ENCODE measurements at regions not wholly inside any gene's neighbourhood (a gene's known extent, or its start where the extent isn't known, plus 50 kb on each side); places are given as distances from the start of the nearest gene placed in this dataset.

DNA sequence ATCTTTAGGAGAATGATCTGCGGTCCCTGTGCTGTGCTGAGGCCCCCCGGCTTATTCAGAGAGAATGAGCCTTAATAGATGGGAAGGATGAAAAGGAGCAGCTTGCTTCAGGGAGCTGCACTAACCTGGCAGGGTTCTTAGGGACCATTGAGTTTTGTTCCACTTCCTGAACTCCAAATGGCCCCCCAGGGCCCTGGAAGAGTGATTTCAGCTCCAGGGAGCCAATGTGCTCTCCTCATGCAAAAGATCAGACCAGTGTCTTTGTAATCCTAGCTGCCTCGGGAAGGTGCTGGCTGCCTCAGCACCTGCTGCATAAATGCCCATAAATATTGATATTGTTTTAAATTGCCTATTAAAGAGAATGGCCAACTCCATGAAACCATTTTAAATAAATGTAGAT lies 210.2 kb downstream of the NCK2 start:
- DNase-seq (ENCODE audit: low spot score in 2 of 2), result no peak
- Histone ChIP-seq H3K9me3 (no peaks in the 10 kb centered on the region), H3K27me3 (no peaks in the 10 kb centered on the region), H3K4me3 (no peak overlapping the region), H3K27ac (no peak overlapping the region), H3K36me3 (no peaks in the 10 kb centered on the region), H3K4me1 (no peaks in the 10 kb centered on the region)
- intact Hi-C loops (cut with DNase I; ENCODE audit: low total_unique reads), result no loop called here
- TF ChIP-seq POLR2A (IDR thresholded peaks at IDR 0.05) (no peak), POLR2AphosphoS5 (IDR thresholded peaks at IDR 0.05) (no peak)
- TF ChIP-seq, protein P1, sequence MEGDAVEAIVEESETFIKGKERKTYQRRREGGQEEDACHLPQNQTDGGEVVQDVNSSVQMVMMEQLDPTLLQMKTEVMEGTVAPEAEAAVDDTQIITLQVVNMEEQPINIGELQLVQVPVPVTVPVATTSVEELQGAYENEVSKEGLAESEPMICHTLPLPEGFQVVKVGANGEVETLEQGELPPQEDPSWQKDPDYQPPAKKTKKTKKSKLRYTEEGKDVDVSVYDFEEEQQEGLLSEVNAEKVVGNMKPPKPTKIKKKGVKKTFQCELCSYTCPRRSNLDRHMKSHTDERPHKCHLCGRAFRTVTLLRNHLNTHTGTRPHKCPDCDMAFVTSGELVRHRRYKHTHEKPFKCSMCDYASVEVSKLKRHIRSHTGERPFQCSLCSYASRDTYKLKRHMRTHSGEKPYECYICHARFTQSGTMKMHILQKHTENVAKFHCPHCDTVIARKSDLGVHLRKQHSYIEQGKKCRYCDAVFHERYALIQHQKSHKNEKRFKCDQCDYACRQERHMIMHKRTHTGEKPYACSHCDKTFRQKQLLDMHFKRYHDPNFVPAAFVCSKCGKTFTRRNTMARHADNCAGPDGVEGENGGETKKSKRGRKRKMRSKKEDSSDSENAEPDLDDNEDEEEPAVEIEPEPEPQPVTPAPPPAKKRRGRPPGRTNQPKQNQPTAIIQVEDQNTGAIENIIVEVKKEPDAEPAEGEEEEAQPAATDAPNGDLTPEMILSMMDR (IDR thresholded peaks at IDR 0.05), result no peak

DNA sequence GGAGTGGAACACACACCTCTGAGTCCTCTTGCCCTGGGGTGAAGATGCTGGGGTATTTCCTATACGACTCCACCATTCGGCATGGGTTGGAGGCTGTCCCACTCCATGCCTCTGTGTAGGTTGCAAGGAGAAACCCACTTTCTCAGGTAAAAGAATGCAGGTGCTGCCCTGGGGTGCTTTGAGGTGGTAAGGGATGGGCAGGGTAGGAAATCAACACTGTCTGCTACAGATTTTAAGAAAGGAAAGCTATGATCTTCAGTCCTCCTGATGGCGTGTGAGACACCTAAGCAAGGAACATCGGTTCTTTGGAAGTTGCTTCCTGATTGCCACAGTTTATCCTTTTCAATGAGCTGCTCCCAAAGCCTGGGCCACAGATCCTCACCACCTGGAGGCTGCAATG lies 209.2 kb downstream of the NCK2 start:
- H3K27ac ChIP-seq, result no peak overlapping the region
- intact Hi-C loops (cut with DNase I; ENCODE audit: low total_unique reads), result no loop called here
- no peaks in the 10 kb centered on the region for H3K27me3 ChIP-seq
- TF ChIP-seq POLR2A (IDR thresholded peaks at IDR 0.05) (no peak), POLR2AphosphoS5 (IDR thresholded peaks at IDR 0.05) (no peak)
- TF ChIP-seq, protein P1 (IDR thresholded peaks at IDR 0.05), result no peak
- H3K4me3 ChIP-seq, result no peak overlapping the region
- H3K4me1 ChIP-seq, result no peaks in the 10 kb centered on the region
- no peak for DNase-seq (ENCODE audit: low spot score in 2 of 2)
- H3K9me3 ChIP-seq, result no peaks in the 10 kb centered on the region
- no peaks in the 10 kb centered on the region for H3K36me3 ChIP-seq

DNA sequence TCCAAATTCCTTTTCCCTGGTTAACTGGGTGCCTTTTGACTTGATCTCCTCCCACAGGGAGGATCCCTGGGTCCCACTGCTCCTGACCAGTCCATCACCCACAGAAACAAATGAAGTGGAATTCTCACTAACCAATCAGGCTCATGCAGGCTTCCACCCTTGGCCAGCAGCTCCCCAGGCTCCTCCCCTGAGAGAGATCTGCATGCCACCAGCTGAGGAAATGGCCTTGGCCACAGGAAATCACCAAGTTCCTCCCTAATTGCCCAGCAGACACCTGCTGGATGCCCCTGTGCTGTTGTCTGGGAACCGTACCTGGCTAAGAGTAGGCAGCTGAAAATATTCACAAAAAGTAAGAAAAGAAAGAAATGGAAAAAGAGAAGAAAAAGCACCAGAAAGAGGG lies 207.4 kb downstream of the NCK2 start:
- H3K9me3 ChIP-seq, result no peaks in the 10 kb centered on the region
- no peaks in the 10 kb centered on the region for H3K27me3 ChIP-seq
- H3K4me1 ChIP-seq, result no peaks in the 10 kb centered on the region
- no peak overlapping the region for H3K27ac ChIP-seq
- DNase-seq (ENCODE audit: low spot score in 2 of 2), result no peak
- TF ChIP-seq POLR2A (IDR thresholded peaks at IDR 0.05), result no peak
- TF ChIP-seq, protein P1 (IDR thresholded peaks at IDR 0.05), result no peak
- TF ChIP-seq POLR2AphosphoS5 (IDR thresholded peaks at IDR 0.05), result no peak
- intact Hi-C loops (cut with DNase I; ENCODE audit: low total_unique reads), result no loop called here
- H3K4me3 ChIP-seq, result no peak overlapping the region
- no peaks in the 10 kb centered on the region for H3K36me3 ChIP-seq

DNA sequence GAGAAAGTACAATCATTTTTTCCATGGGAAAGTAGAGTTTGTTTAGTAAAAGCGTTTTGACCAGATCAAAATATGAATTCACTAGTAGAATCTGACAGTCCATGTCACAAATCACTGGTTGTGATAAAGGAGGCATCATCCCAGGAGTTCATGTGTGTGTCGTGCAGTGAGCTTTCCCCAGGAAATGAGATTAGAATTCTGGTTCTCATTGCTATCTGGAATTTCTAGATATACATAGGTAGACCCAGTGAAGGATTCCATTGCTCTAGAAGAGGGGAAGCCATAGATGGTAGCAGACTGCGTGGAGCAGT lies 206.6 kb downstream of the NCK2 start:
- H3K27me3 ChIP-seq, result no peaks in the 10 kb centered on the region
- peaks cover 0 to 3% of the 10 kb centered on the region in 2 donors for H3K4me1 ChIP-seq
- no peaks in the 10 kb centered on the region for H3K36me3 ChIP-seq
- TF ChIP-seq, protein P1 (IDR thresholded peaks at IDR 0.05), result no peak
- TF ChIP-seq POLR2AphosphoS5 (IDR thresholded peaks at IDR 0.05) (no peak), POLR2A (IDR thresholded peaks at IDR 0.05) (no peak)
- H3K4me3 ChIP-seq, result no peak overlapping the region
- H3K27ac ChIP-seq, result no peak overlapping the region
- no peak for DNase-seq (ENCODE audit: low spot score in 2 of 2)
- intact Hi-C loops (cut with DNase I; ENCODE audit: low total_unique reads), result no loop called here
- no peaks in the 10 kb centered on the region for H3K9me3 ChIP-seq

DNA sequence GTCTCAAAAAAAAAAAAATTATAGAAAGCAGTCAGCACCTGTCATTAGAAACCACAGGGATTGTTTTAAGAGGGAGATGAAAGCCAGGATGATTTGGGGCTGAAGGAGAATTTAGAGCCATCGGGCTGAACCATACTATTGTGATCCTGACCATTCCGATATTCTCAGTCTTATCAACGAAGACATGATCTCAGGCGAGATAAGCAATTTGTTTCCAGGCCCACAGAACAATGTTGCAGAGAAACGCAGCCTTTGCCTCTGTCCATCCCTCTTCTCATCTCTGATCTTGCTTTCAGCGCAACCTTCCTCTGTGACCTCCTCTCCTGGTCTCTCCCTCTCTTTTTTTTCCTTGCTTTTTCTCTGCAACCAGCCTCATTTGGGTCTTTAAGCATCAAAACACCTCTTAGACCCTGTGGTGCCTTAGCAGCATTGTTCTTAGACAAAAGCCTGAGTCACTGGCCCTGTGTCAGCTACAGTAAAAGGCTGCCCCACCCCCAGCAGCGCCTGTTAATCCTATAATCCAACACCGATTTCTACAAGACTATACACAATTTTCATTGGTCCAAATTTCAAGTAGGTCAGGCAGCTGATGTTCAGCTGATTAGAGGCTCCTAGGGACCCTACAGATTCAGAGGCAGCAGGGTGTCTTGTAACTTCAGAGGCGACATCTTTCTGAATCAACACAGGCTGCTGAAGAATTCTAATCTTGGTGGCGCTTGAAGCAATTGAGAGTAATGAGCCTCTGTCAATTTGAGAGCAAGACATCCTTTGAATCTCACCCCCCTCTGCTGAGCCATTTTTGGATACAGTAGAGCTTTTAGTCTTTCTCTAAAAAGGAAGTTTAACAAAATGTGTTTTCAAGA lies 206.0 kb downstream of the NCK2 start:
- H3K9me3 ChIP-seq, result no peaks in the 10 kb centered on the region
- no peaks in the 10 kb centered on the region for H3K27me3 ChIP-seq
- H3K4me3 ChIP-seq, result no peak overlapping the region
- TF ChIP-seq POLR2AphosphoS5 (IDR thresholded peaks at IDR 0.05), result no peak
- no peak for TF ChIP-seq POLR2A (IDR thresholded peaks at IDR 0.05)
- TF ChIP-seq, protein P1 (IDR thresholded peaks at IDR 0.05), result no peak
- H3K4me1 ChIP-seq, result peaks cover 0 to 3% of the 10 kb centered on the region in 2 donors
- H3K36me3 ChIP-seq, result no peaks in the 10 kb centered on the region
- H3K27ac ChIP-seq, result no peak overlapping the region
- no peak for DNase-seq (ENCODE audit: low spot score in 2 of 2)
- intact Hi-C loops (cut with DNase I; ENCODE audit: low total_unique reads), result no loop called here
